ENCODE measurements at regions not wholly inside any gene's neighbourhood (a gene's known extent, or its start where the extent isn't known, plus 50 kb on each side); places are given as distances from the start of the nearest gene placed in this dataset.

- TF ChIP-seq CTCF (conservative IDR thresholded peaks at IDR 0.05): no peak
- no peak for DNase-seq (ENCODE audit: extremely low spot score, unreplicated experiment)
- Mint-ChIP-seq H3K4me1 (ENCODE audit: unreplicated experiment) (peaks cover 5% of the 10 kb centered on the region), H3K27ac (no peak overlapping the region), H3K9me3 (no peaks in the 10 kb centered on the region), H3K4me3 (no peak overlapping the region), H3K36me3 (no peaks in the 10 kb centered on the region), H3K27me3 (no peaks in the 10 kb centered on the region)
Measured at GRCh38 chr2:16003152-16003551, 62.8 kb downstream of the MYCN start.

GRCh38 chr2:16002575-16002974, 62.2 kb downstream of the MYCN start:
- TF ChIP-seq CTCF (conservative IDR thresholded peaks at IDR 0.05): no peak
- Mint-ChIP-seq H3K27me3 (no peaks in the 10 kb centered on the region), H3K36me3 (no peaks in the 10 kb centered on the region), H3K4me3 (no peak overlapping the region), H3K4me1 (ENCODE audit: unreplicated experiment) (peaks cover 5% of the 10 kb centered on the region), H3K9me3 (no peaks in the 10 kb centered on the region), H3K27ac (no peak overlapping the region)
- DNase-seq (ENCODE audit: extremely low spot score, unreplicated experiment): no peak

GRCh38 chr2:16002144-16002543, 61.8 kb downstream of the MYCN start:
- DNase-seq (ENCODE audit: extremely low spot score, unreplicated experiment): no peak
- H3K27me3 Mint-ChIP-seq: no peaks in the 10 kb centered on the region
- H3K9me3 Mint-ChIP-seq: no peaks in the 10 kb centered on the region
- no peak overlapping the region for H3K27ac Mint-ChIP-seq
- TF ChIP-seq CTCF (conservative IDR thresholded peaks at IDR 0.05): no peak
- H3K4me1 Mint-ChIP-seq (ENCODE audit: unreplicated experiment): peaks cover 5% of the 10 kb centered on the region
- no peak overlapping the region for H3K4me3 Mint-ChIP-seq
- no peaks in the 10 kb centered on the region for H3K36me3 Mint-ChIP-seq

- no peak for TF ChIP-seq CTCF (conservative IDR thresholded peaks at IDR 0.05)
- Mint-ChIP-seq H3K27ac (no peak overlapping the region), H3K9me3 (no peaks in the 10 kb centered on the region), H3K4me3 (no peak overlapping the region), H3K27me3 (no peaks in the 10 kb centered on the region), H3K4me1 (ENCODE audit: unreplicated experiment) (no peaks in the 10 kb centered on the region), H3K36me3 (no peaks in the 10 kb centered on the region)
- no peak for DNase-seq (ENCODE audit: extremely low spot score, unreplicated experiment)
Measured at GRCh38 chr2:16000642-16001041, 60.3 kb downstream of the MYCN start.

- H3K4me3 Mint-ChIP-seq: no peak overlapping the region
- H3K4me1 Mint-ChIP-seq (ENCODE audit: unreplicated experiment): no peaks in the 10 kb centered on the region
- DNase-seq (ENCODE audit: extremely low spot score, unreplicated experiment): no peak
- no peaks in the 10 kb centered on the region for H3K27me3 Mint-ChIP-seq
- no peak for TF ChIP-seq CTCF (conservative IDR thresholded peaks at IDR 0.05)
- H3K27ac Mint-ChIP-seq: no peak overlapping the region
- H3K36me3 Mint-ChIP-seq: no peaks in the 10 kb centered on the region
- no peaks in the 10 kb centered on the region for H3K9me3 Mint-ChIP-seq
Measured at GRCh38 chr2:15999596-16000469, 59.5 kb downstream of the MYCN start.

Data from type B pancreatic cell (in vitro differentiated cells).